CD14-positive monocyte (primary cell): ENCODE measurements at regions not wholly inside any gene's neighbourhood (a gene's known extent, or its start where the extent isn't known, plus 50 kb on each side); places are given as distances from the start of the nearest gene placed in this dataset.

Experiments
- DNase-seq, 3 donors: peaks; one replicate each; pipeline ENCODE4 v3.0.0-alpha.2; 2011 to 2022
- H2AFZ ChIP-seq: 2 replicates; pipeline ENCODE4 v1.6.0; 2012; ENCODE audit warnings: mild to moderate bottlenecking, low read depth, low read length, inconsistent platforms; ENCODE audit not compliant: insufficient read depth, poor library complexity, severe bottlenecking
- H3K27ac ChIP-seq, 2 donors: 1 replicate in 1 of 2; 2 replicates in 1 of 2; pipeline ENCODE4 v1.5.1; 2012 to 2013; ENCODE audit warnings: low read length in 2 of 2, control low read depth in 1 of 2, inconsistent platforms in 1 of 2, low read depth in 1 of 2, mild to moderate bottlenecking in 1 of 2
- H3K27me3 ChIP-seq, 2 donors: one replicate each; pipeline versions ENCODE4 v1.6.0 to v1.6.1; 2011 to 2013; ENCODE audit warnings: low read length in 2 of 2; ENCODE audit not compliant: control insufficient read depth in 2 of 2, insufficient read depth in 2 of 2
- H3K36me3 ChIP-seq, 2 donors: replicated peaks in 1 of 2; 1 replicate in 1 of 2; 2 replicates in 1 of 2; pipeline versions ENCODE4 v1.5.1 to v1.6.1; 2012 to 2013; ENCODE audit warnings: low read length in 2 of 2, control low read depth in 1 of 2, inconsistent platforms in 1 of 2, mild to moderate bottlenecking in 1 of 2; ENCODE audit not compliant: insufficient read depth in 2 of 2, control insufficient read depth in 1 of 2
- H3K4me1 ChIP-seq, 2 donors: 1 replicate in 1 of 2; 2 replicates in 1 of 2; pipeline versions ENCODE4 v1.5.1 to v1.6.1; 2012 to 2013; ENCODE audit warnings: low read length in 2 of 2, control low read depth in 1 of 2, inconsistent platforms in 1 of 2, mild to moderate bottlenecking in 1 of 2, moderate library complexity in 1 of 2; ENCODE audit not compliant: insufficient read depth in 2 of 2, control insufficient read depth in 1 of 2
- H3K4me2 ChIP-seq: replicated peaks from 2 replicates; pipeline ENCODE3; 2012; ENCODE audit warnings: low read length, moderate library complexity, mild to moderate bottlenecking; ENCODE audit not compliant: poor library complexity, severe bottlenecking; ENCODE audit errors: extremely low read depth
- H3K4me3 ChIP-seq, 3 experiments: fragments of 200-600 bp in 1 of 3; sonication (generic) in 1 of 3; replicated peaks in 1 of 3; 1 replicate in 2 of 3; 2 replicates in 1 of 3; pipeline ENCODE4 v1.5.1; 2011 to 2013; ENCODE audit warnings: low read length in 3 of 3, mild to moderate bottlenecking in 3 of 3, control low read depth in 2 of 3, low read depth in 2 of 3, inconsistent platforms in 1 of 3, moderate library complexity in 1 of 3
- H3K79me2 ChIP-seq: 2 replicates; pipeline ENCODE4 v1.6.0; 2012; ENCODE audit warnings: mild to moderate bottlenecking, control low read depth, inconsistent platforms, low read length, moderate library complexity; ENCODE audit not compliant: insufficient read depth
- H3K9ac ChIP-seq: 2 replicates; pipeline ENCODE4 v1.6.0; 2017; ENCODE audit warnings: low read length, mild to moderate bottlenecking; ENCODE audit not compliant: insufficient read depth, poor library complexity, severe bottlenecking
- H3K9me3 ChIP-seq, 2 donors: replicated peaks in 1 of 2; 1 replicate in 1 of 2; 2 replicates in 1 of 2; pipeline versions ENCODE4 v1.5.1 to v1.6.1; 2012 to 2013; ENCODE audit warnings: low read length in 2 of 2, control low read depth in 1 of 2; ENCODE audit not compliant: control insufficient read depth in 1 of 2, insufficient read depth in 1 of 2
- H4K20me1 ChIP-seq: 2 replicates; pipeline ENCODE4 v1.6.0; 2012; ENCODE audit warnings: mild to moderate bottlenecking, low read length, control low read depth, moderate library complexity; ENCODE audit not compliant: insufficient read depth
- H3K27ac Mint-ChIP-seq, 7 donors: one replicate each; pipeline ENCODE4 v1.8.0; 2020; ENCODE audit warnings: mild to moderate bottlenecking in 7 of 7, mixed read lengths in 7 of 7, moderate library complexity in 6 of 7, inconsistent platforms in 2 of 7
- H3K27me3 Mint-ChIP-seq, 3 donors: one replicate each; pipeline ENCODE4 v1.8.0; 2021 to 2022; ENCODE audit warnings: low read depth in 3 of 3, mild to moderate bottlenecking in 3 of 3, mixed read lengths in 3 of 3, moderate library complexity in 3 of 3, inconsistent platforms in 1 of 3
- H3K36me3 Mint-ChIP-seq, 2 donors: one replicate each; pipeline ENCODE4 v1.8.0; 2020; ENCODE audit warnings: mixed read lengths in 2 of 2, inconsistent platforms in 1 of 2, mild to moderate bottlenecking in 1 of 2
- H3K4me1 Mint-ChIP-seq: one replicate; pipeline ENCODE4 v1.8.0; 2020; ENCODE audit warnings: mild to moderate bottlenecking, mixed read lengths
- H3K4me3 Mint-ChIP-seq, 2 donors: one replicate each; pipeline ENCODE4 v1.8.0; 2020; ENCODE audit warnings: mild to moderate bottlenecking in 2 of 2, mixed read lengths in 2 of 2, moderate library complexity in 1 of 2
- H3K9me3 Mint-ChIP-seq, 7 donors: one replicate each; pipeline ENCODE4 v1.8.0; 2020 to 2022; ENCODE audit warnings: mixed read lengths in 7 of 7, mild to moderate bottlenecking in 6 of 7, moderate library complexity in 6 of 7, inconsistent platforms in 2 of 7
- WGBS: methylation state at CpG from one replicate; pipeline ENCODE4 v1.1.5; 2013; ENCODE audit warnings: missing lambda C conversion rate; ENCODE audit not compliant: insufficient coverage; 5-methylcytosine and 5-hydroxymethylcytosine counted together
- intact Hi-C, 2 donors: fragments of 100-400 bp; cut with micrococcal nuclease; formaldehyde crosslinking; loops; one replicate each; pipeline versions ENCODE4 v1.15.0 to v1.15.1; 2023
- TF ChIP-seq, protein P1 (sequence below): fragments of 200-600 bp; IDR thresholded peaks from one replicate; pipeline ENCODE4 v1.8.0; 2022; ENCODE audit warnings: antibody characterized with exemption, mild to moderate bottlenecking

DNA sequence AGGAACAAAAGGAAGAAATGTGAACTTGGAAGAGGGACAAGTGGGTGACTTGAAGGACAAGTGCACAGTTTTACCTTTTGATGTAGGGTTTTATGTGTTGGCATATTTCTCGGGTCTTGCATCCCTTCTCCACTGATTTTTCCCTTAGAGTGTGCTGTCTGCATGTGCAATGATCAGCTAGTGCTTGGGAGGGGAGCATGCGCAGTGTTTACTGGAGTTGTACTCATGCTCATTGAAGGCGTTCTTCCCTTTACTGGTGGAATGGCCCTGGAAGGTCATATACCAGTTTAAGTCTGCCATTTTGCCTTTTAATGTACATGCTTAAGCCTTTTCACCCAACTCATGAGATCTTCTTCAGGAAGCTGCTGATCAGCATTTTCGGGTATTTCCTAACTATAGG, 1168.0 kb downstream of the SUCLG1 start:
- Mint-ChIP-seq H3K9me3 (peaks cover 0 to 7% (median 3%) of the 10 kb centered on the region in 7 donors), H3K4me1 (no peaks in the 10 kb centered on the region), H3K4me3 (no peak overlapping the region), H3K27ac (no peak overlapping the region), H3K27me3 (no peaks in the 10 kb centered on the region), H3K36me3 (no peaks in the 10 kb centered on the region)
- H3K9ac ChIP-seq = no peak overlapping the region
- no peak overlapping the region for H3K4me2 ChIP-seq
- no peak overlapping the region for H3K27ac ChIP-seq
- H2AFZ ChIP-seq = no peak overlapping the region
- WGBS = 94% methylated on average over 2 of the region's 4 CpGs
- TF ChIP-seq, protein P1, sequence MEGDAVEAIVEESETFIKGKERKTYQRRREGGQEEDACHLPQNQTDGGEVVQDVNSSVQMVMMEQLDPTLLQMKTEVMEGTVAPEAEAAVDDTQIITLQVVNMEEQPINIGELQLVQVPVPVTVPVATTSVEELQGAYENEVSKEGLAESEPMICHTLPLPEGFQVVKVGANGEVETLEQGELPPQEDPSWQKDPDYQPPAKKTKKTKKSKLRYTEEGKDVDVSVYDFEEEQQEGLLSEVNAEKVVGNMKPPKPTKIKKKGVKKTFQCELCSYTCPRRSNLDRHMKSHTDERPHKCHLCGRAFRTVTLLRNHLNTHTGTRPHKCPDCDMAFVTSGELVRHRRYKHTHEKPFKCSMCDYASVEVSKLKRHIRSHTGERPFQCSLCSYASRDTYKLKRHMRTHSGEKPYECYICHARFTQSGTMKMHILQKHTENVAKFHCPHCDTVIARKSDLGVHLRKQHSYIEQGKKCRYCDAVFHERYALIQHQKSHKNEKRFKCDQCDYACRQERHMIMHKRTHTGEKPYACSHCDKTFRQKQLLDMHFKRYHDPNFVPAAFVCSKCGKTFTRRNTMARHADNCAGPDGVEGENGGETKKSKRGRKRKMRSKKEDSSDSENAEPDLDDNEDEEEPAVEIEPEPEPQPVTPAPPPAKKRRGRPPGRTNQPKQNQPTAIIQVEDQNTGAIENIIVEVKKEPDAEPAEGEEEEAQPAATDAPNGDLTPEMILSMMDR = no peak
- H3K9me3 ChIP-seq = no peaks in the 10 kb centered on the region
- no peak for DNase-seq
- H3K36me3 ChIP-seq = no peaks in the 10 kb centered on the region
- no peaks in the 10 kb centered on the region for H3K4me1 ChIP-seq
- intact Hi-C loops = no loop called here
- H4K20me1 ChIP-seq = no peaks in the 10 kb centered on the region
- no peaks in the 10 kb centered on the region for H3K27me3 ChIP-seq
- H3K79me2 ChIP-seq = no peaks in the 10 kb centered on the region
- H3K4me3 ChIP-seq = no peak overlapping the region

DNA sequence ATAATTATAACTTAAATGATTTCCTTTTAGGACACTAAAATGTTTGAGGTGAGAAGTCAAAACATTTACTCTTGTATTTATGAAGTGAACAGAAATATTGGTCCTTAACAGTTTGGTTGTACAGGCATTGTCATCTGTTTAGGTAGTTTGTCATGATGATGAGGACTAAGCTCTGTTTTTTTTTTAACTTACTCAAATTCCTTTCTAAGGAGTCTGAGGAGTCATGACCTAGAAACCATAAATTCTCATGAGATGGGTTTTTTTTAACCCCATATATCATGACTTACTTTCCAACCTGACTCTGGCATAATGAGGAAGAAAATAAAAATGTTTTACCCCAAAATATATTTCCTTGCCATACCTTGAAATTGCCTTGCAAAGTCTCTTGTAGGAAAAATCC, 1176.2 kb downstream of the SUCLG1 start:
- Histone ChIP-seq H3K9ac (no peak overlapping the region), H3K9me3 (peaks cover 4 to 8% of the 10 kb centered on the region in 2 donors), H3K27ac (no peak overlapping the region), H3K36me3 (no peaks in the 10 kb centered on the region), H3K4me1 (no peaks in the 10 kb centered on the region), H3K4me3 (no peak overlapping the region), H3K79me2 (no peaks in the 10 kb centered on the region), H4K20me1 (no peaks in the 10 kb centered on the region), H2AFZ (no peak overlapping the region), H3K27me3 (no peaks in the 10 kb centered on the region), H3K4me2 (no peak overlapping the region)
- TF ChIP-seq, protein P1 = no peak
- no peak overlapping the region for H3K4me3 Mint-ChIP-seq
- no peak overlapping the region for H3K27ac Mint-ChIP-seq
- H3K27me3 Mint-ChIP-seq = peaks cover 0 to 3% (median 0%) of the 10 kb centered on the region in 3 donors
- H3K36me3 Mint-ChIP-seq = no peaks in the 10 kb centered on the region
- intact Hi-C loops = no loop called here
- DNase-seq = no peak
- no peaks in the 10 kb centered on the region for H3K4me1 Mint-ChIP-seq
- peaks cover 0 to 12% (median 4%) of the 10 kb centered on the region in 7 donors for H3K9me3 Mint-ChIP-seq
